Cardiac septum (tissue), 1 donor: ENCODE measurements at regions not wholly inside any gene's neighbourhood (a gene's known extent, or its start where the extent isn't known, plus 50 kb on each side); places are given as distances from the start of the nearest gene placed in this dataset.

Experiments
- DNase-seq: peaks from one replicate; pipeline ENCODE4 v3.0.0-alpha.2; 2020; ENCODE audit warnings: low spot score
- intact Hi-C: fragments of 100-400 bp; cut with DNase I; formaldehyde crosslinking; loops from one replicate; pipeline ENCODE4 v1.14.0; 2022
- donor health status: DM: no; HTN: no; CAD: no.

- no peak for DNase-seq
- intact Hi-C loops, result no loop called here
These were observed 102.0 kb downstream of the GTPBP8 start for GRCh38 chr3:113092746-113093145.

- intact Hi-C loops, result no loop called here
- no peak for DNase-seq
These were observed 103.8 kb downstream of the GTPBP8 start for GRCh38 chr3:113094337-113095221.

- no peak for DNase-seq
- intact Hi-C loops, result no loop called here
These were observed 105.6 kb downstream of the GTPBP8 start for GRCh38 chr3:113096188-113096892.

GRCh38 chr3:113097960-113098447, 107.2 kb downstream of the GTPBP8 start:
- no peak for DNase-seq
- intact Hi-C loops, result no loop called here

- no peak for DNase-seq
- intact Hi-C loops, result no loop called here
These were observed 109.3 kb downstream of the GTPBP8 start for GRCh38 chr3:113100063-113100462.

- intact Hi-C loops, result no loop called here
- no peak for DNase-seq
These were observed 107.8 kb upstream of the BOC start for GRCh38 chr3:113103588-113103987.

GRCh38 chr3:113104357-113105092, 106.8 kb upstream of the BOC start:
- DNase-seq, result no peak
- intact Hi-C loops, result no loop called here

GRCh38 chr3:113105093-113105449, 106.3 kb upstream of the BOC start:
- intact Hi-C loops, result no loop called here

GRCh38 chr3:113105966-113106660, 105.2 kb upstream of the BOC start:
- intact Hi-C loops, result no loop called here
- no peak for DNase-seq

More at GRCh38 chr3:113105093-113105449, 106.3 kb upstream of the BOC start:
- DNase-seq, result no peak

GRCh38 chr3:113110267-113110666, 101.1 kb upstream of the BOC start:
- intact Hi-C loops, result no loop called here

GRCh38 chr3:113111011-113111707, 100.2 kb upstream of the BOC start:
- DNase-seq, result no peak
- intact Hi-C loops, result no loop called here

More at GRCh38 chr3:113110267-113110666, 101.1 kb upstream of the BOC start:
- no peak for DNase-seq

GRCh38 chr3:113113361-113113760, 98.0 kb upstream of the BOC start:
- intact Hi-C loops, result no loop called here
- DNase-seq, result no peak

GRCh38 chr3:113117511-113118234, 93.7 kb upstream of the BOC start:
- intact Hi-C loops, result loop anchor here (1.0 kb wide), 1 partner anchor 23 kb away; no protein-coding TSS in a partner anchor
- no peak for DNase-seq

GRCh38 chr3:113118336-113118735, 93.0 kb upstream of the BOC start:
- DNase-seq, result no peak
- intact Hi-C loops, result no loop called here

- DNase-seq, result no peak
- intact Hi-C loops, result no loop called here
These were observed 87.0 kb upstream of the BOC start for GRCh38 chr3:113124256-113124830.

- intact Hi-C loops, result no loop called here
- no peak for DNase-seq
These were observed 85.4 kb upstream of the BOC start for GRCh38 chr3:113125951-113126350.

GRCh38 chr3:113128386-113129015, 82.9 kb upstream of the BOC start:
- DNase-seq, result no peak
- intact Hi-C loops, result no loop called here
